Globus pallidus (tissue), 1 donor: ENCODE measurements at regions not wholly inside any gene's neighbourhood (a gene's known extent, or its start where the extent isn't known, plus 50 kb on each side); places are given as distances from the start of the nearest gene placed in this dataset.
"Not testable (repeated sequence)": the region's sequence is repeated elsewhere in the genome, so short reads cannot be mapped to it uniquely, and the experiment has no call there.

Source experiments
- DNase-seq: peaks from one replicate; pipeline ENCODE4 v3.0.0-alpha.2; 2015; ENCODE audit warnings: low spot score

DNA sequence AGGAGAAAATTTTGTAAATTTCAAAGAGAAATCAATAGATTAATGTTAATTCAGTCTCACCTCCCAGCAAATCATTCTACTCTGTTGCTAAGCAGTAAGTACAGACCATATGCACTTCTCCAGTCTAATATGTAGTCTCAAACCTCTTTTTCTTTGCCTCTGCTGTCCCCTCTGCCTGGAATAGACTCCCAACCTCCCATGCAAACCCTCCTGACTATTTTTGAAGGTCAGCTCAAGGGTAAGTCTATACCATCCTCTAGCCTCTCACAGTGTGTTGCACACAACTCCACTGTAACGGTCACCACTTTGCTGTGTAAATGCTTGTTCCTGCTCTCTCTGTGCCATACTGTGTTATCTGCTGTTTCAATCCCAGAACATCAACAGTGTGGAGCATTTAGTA lies 94.5 kb upstream of the TRIM77 start:
- not testable (repeated sequence) for DNase-seq

DNA sequence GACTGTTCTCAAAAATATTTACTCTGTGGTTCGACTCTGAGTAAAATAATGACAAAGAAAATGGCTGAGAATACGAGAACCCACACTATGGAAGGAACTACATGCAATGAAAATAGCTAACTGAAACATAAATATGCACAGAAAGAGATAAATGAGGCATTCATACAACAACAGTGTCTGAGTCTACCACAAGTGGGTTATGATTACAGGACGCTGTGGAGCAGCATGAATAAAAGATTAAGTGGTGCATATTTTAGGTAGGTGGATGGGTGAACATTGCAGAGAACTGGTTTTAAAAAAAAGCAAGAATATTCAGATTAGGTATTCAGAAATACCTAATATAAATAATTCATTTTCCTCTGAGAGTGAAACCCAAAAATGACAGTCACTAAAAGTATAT lies 93.9 kb upstream of the TRIM77 start:
- not testable (repeated sequence) for DNase-seq

DNA sequence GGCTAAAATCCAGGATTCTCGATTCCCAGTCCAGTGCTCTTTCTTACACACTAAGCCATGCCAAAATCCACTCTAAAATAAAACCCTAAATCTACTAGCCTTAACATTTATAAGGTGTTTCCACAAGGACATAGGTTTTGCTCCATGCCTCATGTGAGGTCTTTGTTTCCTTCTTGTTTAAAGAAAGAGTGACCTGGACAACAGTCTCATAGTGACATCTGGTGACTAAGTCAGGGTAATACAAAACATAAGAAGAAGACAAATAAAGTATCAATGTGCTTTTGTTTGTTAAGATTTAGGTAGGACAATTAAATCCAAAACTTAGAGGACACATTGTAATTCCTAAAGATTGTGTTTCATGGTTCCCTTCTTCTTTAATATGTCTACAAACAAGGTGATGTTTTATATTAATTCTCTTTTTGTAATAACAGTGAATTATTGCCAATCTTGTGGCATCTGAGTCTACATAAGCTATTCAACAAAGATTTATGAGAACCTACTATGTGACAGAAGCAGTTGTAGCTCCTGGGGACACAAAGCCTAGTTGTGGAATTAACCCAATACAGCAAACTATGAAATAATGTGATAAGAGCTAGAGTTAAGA lies 93.0 kb upstream of the TRIM77 start:
- DNase-seq: not testable (repeated sequence)

DNA sequence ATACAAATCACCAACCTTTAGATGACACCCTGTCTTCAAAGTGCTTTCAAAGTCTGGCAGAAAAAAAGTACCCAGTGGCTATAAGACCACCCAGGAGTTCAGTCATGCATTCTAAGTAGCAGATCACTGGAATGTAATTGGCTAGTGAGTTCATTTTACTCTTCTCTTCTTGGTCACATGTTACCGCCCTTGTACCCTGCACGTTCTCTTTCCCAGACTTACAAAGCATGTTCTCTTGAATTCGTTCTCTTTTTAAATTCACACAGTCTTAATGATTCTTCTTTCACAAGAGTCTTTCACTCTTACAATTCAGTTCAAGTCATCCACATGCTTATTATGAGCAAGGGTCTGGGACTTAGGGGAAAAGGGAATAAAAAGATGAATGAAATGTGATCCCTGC lies 89.4 kb upstream of the TRIM77 start:
- not testable (repeated sequence) for DNase-seq

DNA sequence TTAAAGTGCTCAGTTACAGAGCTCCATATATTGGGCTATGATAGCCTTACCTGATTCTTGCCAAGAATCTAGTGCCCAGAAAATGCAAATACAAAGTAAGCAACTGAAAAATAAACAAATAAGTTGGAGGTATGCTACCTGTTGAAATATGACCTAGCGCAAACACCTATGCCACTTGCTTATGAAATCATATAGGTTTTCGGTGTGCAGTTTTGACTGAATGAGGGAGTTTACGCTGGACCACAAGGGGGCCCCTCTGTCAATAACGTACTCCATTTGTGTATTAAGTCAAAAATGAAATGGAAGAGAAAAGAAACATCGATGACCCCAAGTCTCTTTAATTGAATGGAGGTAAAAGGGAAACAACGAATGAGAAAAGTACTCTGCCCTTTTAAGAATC lies 84.9 kb upstream of the TRIM77 start:
- no peak for DNase-seq

DNA sequence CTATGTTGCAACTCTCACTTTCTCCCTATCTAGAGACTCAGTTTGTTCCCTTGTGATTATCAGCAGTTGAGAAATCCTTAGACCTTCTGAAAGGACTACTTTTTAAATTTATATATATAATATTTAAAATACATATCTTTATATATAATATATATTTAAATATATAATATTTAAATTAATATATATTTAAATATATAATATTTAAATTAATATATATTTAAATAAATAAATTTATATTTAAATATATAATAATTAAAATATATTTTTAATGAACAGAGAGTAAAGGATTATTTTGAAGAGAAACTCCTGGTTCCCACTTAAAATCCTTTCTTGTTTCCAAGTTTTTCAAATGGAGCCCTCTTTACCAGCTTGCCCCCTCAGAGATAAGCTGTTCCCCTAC lies 83.7 kb upstream of the TRIM77 start:
- DNase-seq: no peak

DNA sequence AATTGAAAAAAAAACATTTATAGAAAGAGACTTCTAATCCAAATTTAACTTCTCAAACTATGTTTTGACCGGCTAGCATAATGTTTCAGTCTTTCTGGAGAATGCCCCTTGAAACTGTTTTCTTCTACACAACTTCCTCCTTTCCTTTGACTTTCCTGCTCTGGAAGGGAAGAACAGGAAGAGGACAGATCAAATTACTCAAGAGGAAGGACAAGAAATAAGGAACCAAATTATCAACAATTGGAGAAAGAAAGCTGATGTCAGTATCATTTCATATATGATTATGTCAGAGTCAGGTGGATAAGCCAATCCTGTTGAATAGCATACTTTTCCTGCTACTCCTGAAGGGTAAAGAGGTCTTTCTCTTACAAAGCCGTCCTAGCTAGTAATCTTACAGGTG lies 83.2 kb upstream of the TRIM77 start:
- DNase-seq: not testable (repeated sequence)

DNA sequence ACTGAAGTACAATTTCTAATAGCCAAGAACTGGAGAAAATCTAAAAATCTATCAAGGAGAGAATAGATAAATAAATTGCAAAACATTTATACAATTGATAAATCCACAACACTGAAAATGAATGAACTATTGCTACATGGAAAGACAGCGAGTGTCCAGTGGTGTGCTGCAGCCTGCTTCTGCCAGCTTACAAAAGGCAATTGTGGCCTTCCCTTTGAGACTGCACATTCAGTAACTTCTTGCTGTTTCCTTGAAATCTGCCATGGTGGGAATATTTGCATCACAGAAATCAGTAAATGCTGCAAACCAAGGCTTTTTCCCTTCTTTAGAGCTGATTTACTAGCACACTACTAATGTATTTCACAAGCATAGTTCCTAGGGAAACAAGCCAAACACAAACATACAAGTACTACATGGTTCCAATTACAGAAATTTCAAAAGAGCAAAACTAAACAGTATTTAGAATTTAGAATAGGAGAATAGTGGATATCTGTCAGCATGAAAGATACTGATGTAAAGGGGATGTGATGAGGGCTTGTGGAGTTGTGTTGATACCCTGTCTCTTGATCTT lies 76.9 kb upstream of the TRIM77 start:
- DNase-seq: peak; percentile 77

DNA sequence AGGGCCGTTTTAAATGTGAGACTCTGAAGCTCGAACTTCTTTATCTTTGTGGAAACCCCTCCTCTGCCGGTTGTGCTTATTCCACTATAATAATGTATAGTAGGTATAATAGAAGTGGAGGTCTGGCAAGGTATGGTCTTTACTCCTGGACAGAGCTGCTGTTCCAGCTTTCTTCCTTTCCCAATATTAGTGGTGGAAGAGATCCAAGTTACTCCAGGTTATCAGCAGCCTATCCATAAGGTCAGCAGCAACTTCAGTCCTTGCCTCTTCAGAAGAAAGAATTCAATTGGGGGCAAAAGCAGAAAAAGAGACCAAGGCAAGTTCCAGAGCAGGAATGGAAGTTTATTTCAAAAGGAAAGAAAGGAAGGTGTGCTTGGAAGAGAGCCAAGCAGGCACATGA lies 69.3 kb upstream of the TRIM77 start:
- not testable (repeated sequence) for DNase-seq

DNA sequence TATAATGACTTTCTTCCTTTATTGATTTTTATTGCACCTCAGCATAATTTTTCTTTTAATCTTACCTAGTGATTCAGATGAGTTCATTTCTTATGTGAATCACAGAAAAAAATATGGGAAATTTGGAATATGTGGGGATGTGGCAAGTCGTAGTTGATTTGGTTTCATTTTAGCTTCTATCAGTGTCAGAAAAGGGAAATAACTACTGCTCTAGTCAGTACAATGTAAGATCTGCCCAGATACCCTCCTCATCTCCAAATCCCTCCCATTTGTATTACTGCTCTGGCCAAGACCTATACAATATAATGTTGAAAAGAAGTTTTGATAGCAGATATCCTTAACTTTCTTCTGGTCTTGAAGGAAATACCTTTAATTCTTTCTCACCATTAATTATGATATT lies 61.9 kb upstream of the TRIM77 start:
- not testable (repeated sequence) for DNase-seq

DNA sequence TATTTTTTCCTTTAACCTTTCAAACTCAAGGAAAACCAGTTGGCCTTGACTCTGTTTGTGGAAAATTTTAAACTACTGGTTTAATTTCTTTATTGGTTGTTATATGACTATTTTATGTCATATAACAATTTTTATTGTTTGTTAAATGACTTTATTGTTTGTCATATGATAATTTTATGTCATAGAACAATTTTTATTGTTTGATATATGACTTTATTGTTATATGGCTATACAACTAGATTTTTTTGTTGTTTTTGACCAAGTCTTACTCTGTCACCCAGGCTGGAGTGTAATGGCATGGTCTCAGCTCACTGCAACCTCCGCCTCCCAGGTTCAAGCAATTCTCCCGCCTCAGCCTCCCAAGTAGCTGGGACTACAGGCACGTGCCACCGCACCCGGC lies 61.1 kb upstream of the TRIM77 start:
- DNase-seq: not testable (repeated sequence)

DNA sequence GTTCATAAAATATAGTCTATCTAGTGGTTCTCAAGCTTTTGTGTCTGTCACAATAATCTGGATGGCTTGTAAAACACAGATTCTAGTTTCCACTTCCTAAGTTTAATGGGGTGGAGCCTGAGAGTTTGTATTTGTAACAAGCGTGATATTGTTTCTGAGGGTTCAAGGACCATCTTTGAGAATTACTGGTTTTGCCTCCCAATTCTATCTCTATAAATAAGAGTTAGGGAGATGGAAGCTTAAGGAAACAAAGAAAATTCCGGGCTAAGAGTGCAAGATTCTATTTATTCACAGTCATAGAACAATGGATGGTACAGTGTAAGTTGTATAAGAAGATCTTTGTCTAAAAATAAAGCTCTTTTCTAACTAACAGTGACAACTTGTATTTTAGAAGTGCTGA lies 55.4 kb upstream of the TRIM77 start:
- peak; percentile 77 for DNase-seq

DNA sequence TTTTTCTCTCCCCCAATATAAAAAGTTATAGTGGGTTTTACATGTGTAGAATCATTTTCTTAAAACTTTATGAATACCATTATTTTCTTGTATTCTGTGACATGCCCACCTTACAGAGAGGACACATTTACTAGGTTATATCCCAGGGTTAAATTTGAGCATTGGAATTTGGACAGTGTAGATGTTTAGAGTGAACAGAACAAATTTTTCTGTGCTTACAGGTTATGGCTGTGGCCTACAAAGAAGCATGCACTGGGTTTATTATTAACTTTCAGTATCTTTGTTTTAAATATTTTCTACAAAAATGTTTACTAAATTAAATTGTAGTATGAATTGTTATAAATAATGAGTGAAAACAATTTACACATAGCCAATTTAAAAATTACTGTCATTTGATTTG lies 51.3 kb upstream of the TRIM77 start:
- DNase-seq: not testable (repeated sequence)

DNA sequence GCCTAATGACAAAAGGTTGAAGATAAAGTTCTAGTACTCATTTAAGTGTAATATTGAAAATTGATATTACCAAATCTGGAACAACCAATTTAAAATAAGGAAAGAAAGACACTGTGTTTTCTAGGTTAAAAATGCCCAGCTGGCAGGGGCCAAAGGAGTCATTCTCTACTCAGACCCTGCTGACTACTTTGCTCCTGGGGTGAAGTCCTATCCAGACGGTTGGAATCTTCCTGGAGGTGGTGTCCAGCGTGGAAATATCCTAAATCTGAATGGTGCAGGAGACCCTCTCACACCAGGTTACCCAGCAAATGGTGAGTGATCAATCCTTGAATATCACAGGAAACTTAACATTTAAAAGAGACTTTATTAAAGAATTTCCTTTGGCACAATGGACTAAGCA lies 50.7 kb upstream of the TRIM77 start:
- DNase-seq: not testable (repeated sequence)

DNA sequence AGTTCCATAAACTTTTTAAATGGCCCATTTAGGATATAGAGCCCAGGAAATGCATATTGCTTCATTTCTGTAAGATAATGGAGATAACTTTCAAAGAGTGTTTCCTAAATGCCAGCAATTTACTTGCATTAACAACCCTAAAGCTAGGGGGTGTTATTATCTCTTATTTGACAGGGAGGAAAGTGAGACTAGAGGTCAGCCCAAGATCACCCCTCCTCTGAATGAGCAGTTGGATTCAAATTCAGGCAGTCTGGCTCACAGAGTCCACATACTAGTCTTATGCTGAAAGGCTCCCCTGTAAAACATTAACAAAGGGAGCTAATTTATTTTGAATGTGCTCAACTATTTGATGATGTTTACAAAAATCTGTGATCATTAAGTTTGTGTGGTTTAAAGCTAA lies 49.9 kb upstream of the TRIM77 start:
- DNase-seq: no peak
